ENCODE measurements at regions not wholly inside any gene's neighbourhood (a gene's known extent, or its start where the extent isn't known, plus 50 kb on each side); places are given as distances from the start of the nearest gene placed in this dataset.

DNA sequence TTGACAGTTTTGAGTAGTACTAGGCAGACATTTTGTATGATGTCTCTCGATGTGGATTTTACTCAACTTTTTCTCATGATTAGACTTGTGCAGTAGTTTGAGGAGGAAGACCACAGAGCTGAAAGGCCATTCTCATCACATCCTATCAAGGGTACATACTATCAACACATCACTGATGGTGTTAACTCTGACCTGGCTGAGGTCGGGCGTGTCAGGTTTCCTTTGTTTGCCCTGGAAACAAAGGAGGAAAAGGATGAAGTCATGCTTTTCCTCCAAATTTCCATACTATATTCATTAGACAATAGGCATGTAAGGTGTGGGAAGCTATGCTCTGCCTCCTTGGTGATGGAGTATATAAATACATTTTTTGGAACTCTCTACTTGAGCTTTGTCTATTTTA lies 211.1 kb downstream of the DSEL start:
- WGBS, 2 experiments (ENCODE audit: insufficient coverage in 1 of 2, insufficient read length in 1 of 2), result 80% methylated on average over 2 of the region's 3 CpGs; no CpG with 5 or more reads in 1 of the 2 experiments
- no peaks in the 10 kb centered on the region for H3K27me3 ChIP-seq (ENCODE audit: control insufficient read depth, insufficient read depth, low read length, poor library complexity, severe bottlenecking)
- no peak overlapping the region for H3K9ac ChIP-seq (ENCODE audit: extremely low read depth, low read length, poor library complexity, severe bottlenecking)
- H3K9me3 ChIP-seq (ENCODE audit: control insufficient read depth, low read length), result peaks cover 9% of the 10 kb centered on the region
- H3K36me3 ChIP-seq (ENCODE audit: control insufficient read depth, insufficient read depth, low read length), result no peaks in the 10 kb centered on the region
- no peak overlapping the region for H3K4me3 ChIP-seq (ENCODE audit: low read length)
- no peak overlapping the region for H3K27ac Mint-ChIP-seq
- peaks cover 2% of the 10 kb centered on the region for H3K36me3 Mint-ChIP-seq (ENCODE audit: low read depth)
- H3K4me1 ChIP-seq (ENCODE audit: control insufficient read depth, insufficient read depth, low read length), result no peaks in the 10 kb centered on the region
- H3K9me3 Mint-ChIP-seq, result peaks cover 11% of the 10 kb centered on the region
- no peaks in the 10 kb centered on the region for H3K4me1 Mint-ChIP-seq
- H3K27me3 Mint-ChIP-seq (ENCODE audit: insufficient read depth), result no peaks in the 10 kb centered on the region
- no peak overlapping the region for H3K4me3 Mint-ChIP-seq
- TF ChIP-seq, protein P1, sequence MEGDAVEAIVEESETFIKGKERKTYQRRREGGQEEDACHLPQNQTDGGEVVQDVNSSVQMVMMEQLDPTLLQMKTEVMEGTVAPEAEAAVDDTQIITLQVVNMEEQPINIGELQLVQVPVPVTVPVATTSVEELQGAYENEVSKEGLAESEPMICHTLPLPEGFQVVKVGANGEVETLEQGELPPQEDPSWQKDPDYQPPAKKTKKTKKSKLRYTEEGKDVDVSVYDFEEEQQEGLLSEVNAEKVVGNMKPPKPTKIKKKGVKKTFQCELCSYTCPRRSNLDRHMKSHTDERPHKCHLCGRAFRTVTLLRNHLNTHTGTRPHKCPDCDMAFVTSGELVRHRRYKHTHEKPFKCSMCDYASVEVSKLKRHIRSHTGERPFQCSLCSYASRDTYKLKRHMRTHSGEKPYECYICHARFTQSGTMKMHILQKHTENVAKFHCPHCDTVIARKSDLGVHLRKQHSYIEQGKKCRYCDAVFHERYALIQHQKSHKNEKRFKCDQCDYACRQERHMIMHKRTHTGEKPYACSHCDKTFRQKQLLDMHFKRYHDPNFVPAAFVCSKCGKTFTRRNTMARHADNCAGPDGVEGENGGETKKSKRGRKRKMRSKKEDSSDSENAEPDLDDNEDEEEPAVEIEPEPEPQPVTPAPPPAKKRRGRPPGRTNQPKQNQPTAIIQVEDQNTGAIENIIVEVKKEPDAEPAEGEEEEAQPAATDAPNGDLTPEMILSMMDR (conservative IDR thresholded peaks at IDR 0.05), result no peak
- no peak for DNase-seq
- no peak overlapping the region for H3K27ac ChIP-seq (ENCODE audit: low read depth, low read length)

DNA sequence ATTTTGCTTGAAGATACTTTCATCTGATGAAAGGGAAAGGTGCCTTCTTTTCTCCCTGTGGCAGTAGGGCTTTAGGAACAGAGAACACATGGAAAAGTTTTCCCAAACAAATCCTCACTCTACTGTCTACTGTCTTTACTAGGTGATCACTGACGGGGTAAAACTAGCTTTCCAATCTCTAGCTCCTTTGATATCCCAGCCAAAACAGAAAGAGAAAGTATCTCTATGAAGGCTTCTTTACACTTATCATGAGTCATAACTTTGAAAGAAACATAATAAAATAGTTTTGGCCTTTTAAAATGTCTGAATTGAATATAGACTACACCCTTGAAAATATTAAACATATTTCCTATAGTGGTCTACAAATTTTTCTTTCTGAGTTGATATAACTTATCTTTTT lies 214.5 kb downstream of the DSEL start:
- 100% methylated on average over 1 of the region's 1 CpG; no CpG with 5 or more reads in 1 of the 2 experiments for WGBS, 2 experiments (ENCODE audit: insufficient coverage in 1 of 2, insufficient read length in 1 of 2)
- H3K9me3 Mint-ChIP-seq, result peaks cover 19% of the 10 kb centered on the region
- H3K27ac Mint-ChIP-seq, result no peak overlapping the region

DNA sequence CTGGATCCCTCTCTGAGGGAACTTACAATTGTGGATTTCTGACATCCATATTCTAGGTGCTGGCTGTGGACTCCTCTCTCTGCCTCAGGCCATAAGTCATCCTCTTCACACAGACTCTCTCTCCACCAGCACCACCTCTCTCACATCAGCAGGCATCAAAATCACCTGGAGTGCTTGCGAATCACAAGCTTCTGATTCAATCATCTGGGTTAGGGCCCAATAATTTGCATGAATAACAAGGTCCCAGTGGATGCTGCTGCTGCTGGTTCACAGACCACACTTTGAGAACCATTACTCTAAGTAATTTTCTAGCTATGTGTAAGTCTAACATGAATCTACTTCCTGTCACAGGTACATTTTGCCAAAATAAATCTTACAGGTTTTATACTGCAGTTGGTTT lies 214.9 kb downstream of the DSEL start:
- Mint-ChIP-seq H3K9me3 (peaks cover 19% of the 10 kb centered on the region), H3K4me1 (no peaks in the 10 kb centered on the region), H3K36me3 (ENCODE audit: low read depth) (peaks cover 2% of the 10 kb centered on the region), H3K27ac (no peak overlapping the region), H3K4me3 (no peak overlapping the region), H3K27me3 (ENCODE audit: insufficient read depth) (no peaks in the 10 kb centered on the region)
- Histone ChIP-seq H3K36me3 (ENCODE audit: control insufficient read depth, insufficient read depth, low read length) (no peaks in the 10 kb centered on the region), H3K27ac (ENCODE audit: low read depth, low read length) (no peak overlapping the region), H3K9me3 (ENCODE audit: control insufficient read depth, low read length) (peaks cover 16% of the 10 kb centered on the region), H3K9ac (ENCODE audit: extremely low read depth, low read length, poor library complexity, severe bottlenecking) (no peak overlapping the region), H3K27me3 (ENCODE audit: control insufficient read depth, insufficient read depth, low read length, poor library complexity, severe bottlenecking) (no peaks in the 10 kb centered on the region), H3K4me1 (ENCODE audit: control insufficient read depth, insufficient read depth, low read length) (no peaks in the 10 kb centered on the region), H3K4me3 (ENCODE audit: low read length) (no peak overlapping the region)
- 88 to 100% methylated on average over 1 of the region's 1 CpG for WGBS, 2 experiments (ENCODE audit: insufficient coverage in 1 of 2, insufficient read length in 1 of 2)
- no peak for DNase-seq
- TF ChIP-seq, protein P1 (conservative IDR thresholded peaks at IDR 0.05), result no peak

More for the DNA sequence above, 214.5 kb downstream of the DSEL start:
- no peak overlapping the region for H3K4me3 ChIP-seq (ENCODE audit: low read length)
- Mint-ChIP-seq H3K27me3 (ENCODE audit: insufficient read depth) (no peaks in the 10 kb centered on the region), H3K4me3 (no peak overlapping the region), H3K4me1 (no peaks in the 10 kb centered on the region), H3K36me3 (ENCODE audit: low read depth) (peaks cover 2% of the 10 kb centered on the region)
- H3K9me3 ChIP-seq (ENCODE audit: control insufficient read depth, low read length), result peaks cover 16% of the 10 kb centered on the region
- no peaks in the 10 kb centered on the region for H3K36me3 ChIP-seq (ENCODE audit: control insufficient read depth, insufficient read depth, low read length)
- no peaks in the 10 kb centered on the region for H3K27me3 ChIP-seq (ENCODE audit: control insufficient read depth, insufficient read depth, low read length, poor library complexity, severe bottlenecking)
- TF ChIP-seq, protein P1 (conservative IDR thresholded peaks at IDR 0.05), result no peak
- DNase-seq, result no peak
- no peaks in the 10 kb centered on the region for H3K4me1 ChIP-seq (ENCODE audit: control insufficient read depth, insufficient read depth, low read length)
- no peak overlapping the region for H3K9ac ChIP-seq (ENCODE audit: extremely low read depth, low read length, poor library complexity, severe bottlenecking)
- H3K27ac ChIP-seq (ENCODE audit: low read depth, low read length), result no peak overlapping the region

Data from endodermal cell (in vitro differentiated cells).